Breast epithelium (tissue), 4 donors: ENCODE measurements at regions not wholly inside any gene's neighbourhood (a gene's known extent, or its start where the extent isn't known, plus 50 kb on each side); places are given as distances from the start of the nearest gene placed in this dataset.

Experiments
- DNase-seq, 2 donors: peaks; one replicate each; pipeline ENCODE4 v3.0.0-alpha.2; 2019; ENCODE audit warnings: low spot score in 2 of 2
- H3K27ac ChIP-seq, 2 donors: fragments of 200-600 bp; sonication (generic) in 1 of 2; one replicate each; pipeline ENCODE4 v1.5.1; 2016 to 2019; ENCODE audit warnings: mild to moderate bottlenecking in 1 of 2
- H3K27me3 ChIP-seq, 2 donors: fragments of 200-600 bp; sonication (generic) in 1 of 2; one replicate each; pipeline versions ENCODE4 v1.5.1 to v1.6.0; 2017 to 2019; ENCODE audit warnings: control low read depth in 1 of 2, mild to moderate bottlenecking in 1 of 2
- H3K36me3 ChIP-seq: fragments of 200-600 bp; one replicate; pipeline ENCODE4 v1.5.1; 2019
- H3K4me1 ChIP-seq, 2 donors: fragments of 200-600 bp; sonication (generic); one replicate each; pipeline ENCODE4 v1.5.1; 2016 to 2019; ENCODE audit warnings: control low read depth in 1 of 2
- H3K4me3 ChIP-seq, 3 donors: fragments of 200-600 bp; sonication (generic); 1 replicate in 2 of 3; 2 replicates in 1 of 3; pipeline ENCODE4 v1.5.1; 2016 to 2019; ENCODE audit warnings: mild to moderate bottlenecking in 3 of 3, moderate library complexity in 2 of 3
- H3K9me3 ChIP-seq, 2 donors: fragments of 200-600 bp; sonication (generic) in 1 of 2; one replicate each; pipeline ENCODE4 v1.5.1; 2016 to 2019; ENCODE audit warnings: control low read depth in 1 of 2
- POLR2A ChIP-seq: fragments of 450-650 bp; IDR thresholded peaks from one replicate; pipeline ENCODE4 v1.6.1; 2016; ENCODE audit warnings: antibody characterized with exemption, mild to moderate bottlenecking, moderate library complexity
- POLR2AphosphoS5 ChIP-seq, 3 donors: sonication (generic); formaldehyde crosslinking; IDR thresholded peaks; one replicate each; pipeline ENCODE4 v1.6.1; 2017; ENCODE audit warnings: antibody characterized with exemption in 3 of 3
- intact Hi-C: fragments of 100-400 bp; cut with DNase I; formaldehyde crosslinking; loops from one replicate; pipeline ENCODE4 v1.15.1; 2023; ENCODE audit warnings: low total_unique reads
- TF ChIP-seq, protein P1 (sequence below), 3 donors: fragments of 450-650 bp; IDR thresholded peaks; one replicate each; pipeline ENCODE4 v1.5.1; 2016 to 2017; ENCODE audit warnings: antibody characterized with exemption in 3 of 3, mild to moderate bottlenecking in 3 of 3, moderate library complexity in 3 of 3

GRCh38 chr2:239881031-239881471, 144.1 kb downstream of the NDUFA10 start:
- DNase-seq, result peak in 1 of 2 donors; percentile 43
- no peaks in the 10 kb centered on the region for H3K36me3 ChIP-seq
- no peaks in the 10 kb centered on the region for H3K27me3 ChIP-seq
- no peak overlapping the region for H3K4me3 ChIP-seq
- no peaks in the 10 kb centered on the region for H3K4me1 ChIP-seq
- peaks cover 14 to 20% of the 10 kb centered on the region in 2 donors for H3K9me3 ChIP-seq
- intact Hi-C loops, result no loop called here
- TF ChIP-seq POLR2A (no peak), POLR2AphosphoS5 (IDR thresholded peaks at IDR 0.05) (no peak)
- TF ChIP-seq, protein P1, sequence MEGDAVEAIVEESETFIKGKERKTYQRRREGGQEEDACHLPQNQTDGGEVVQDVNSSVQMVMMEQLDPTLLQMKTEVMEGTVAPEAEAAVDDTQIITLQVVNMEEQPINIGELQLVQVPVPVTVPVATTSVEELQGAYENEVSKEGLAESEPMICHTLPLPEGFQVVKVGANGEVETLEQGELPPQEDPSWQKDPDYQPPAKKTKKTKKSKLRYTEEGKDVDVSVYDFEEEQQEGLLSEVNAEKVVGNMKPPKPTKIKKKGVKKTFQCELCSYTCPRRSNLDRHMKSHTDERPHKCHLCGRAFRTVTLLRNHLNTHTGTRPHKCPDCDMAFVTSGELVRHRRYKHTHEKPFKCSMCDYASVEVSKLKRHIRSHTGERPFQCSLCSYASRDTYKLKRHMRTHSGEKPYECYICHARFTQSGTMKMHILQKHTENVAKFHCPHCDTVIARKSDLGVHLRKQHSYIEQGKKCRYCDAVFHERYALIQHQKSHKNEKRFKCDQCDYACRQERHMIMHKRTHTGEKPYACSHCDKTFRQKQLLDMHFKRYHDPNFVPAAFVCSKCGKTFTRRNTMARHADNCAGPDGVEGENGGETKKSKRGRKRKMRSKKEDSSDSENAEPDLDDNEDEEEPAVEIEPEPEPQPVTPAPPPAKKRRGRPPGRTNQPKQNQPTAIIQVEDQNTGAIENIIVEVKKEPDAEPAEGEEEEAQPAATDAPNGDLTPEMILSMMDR (IDR thresholded peaks at IDR 0.05), result no peak
- H3K27ac ChIP-seq, result no peak overlapping the region

DNA sequence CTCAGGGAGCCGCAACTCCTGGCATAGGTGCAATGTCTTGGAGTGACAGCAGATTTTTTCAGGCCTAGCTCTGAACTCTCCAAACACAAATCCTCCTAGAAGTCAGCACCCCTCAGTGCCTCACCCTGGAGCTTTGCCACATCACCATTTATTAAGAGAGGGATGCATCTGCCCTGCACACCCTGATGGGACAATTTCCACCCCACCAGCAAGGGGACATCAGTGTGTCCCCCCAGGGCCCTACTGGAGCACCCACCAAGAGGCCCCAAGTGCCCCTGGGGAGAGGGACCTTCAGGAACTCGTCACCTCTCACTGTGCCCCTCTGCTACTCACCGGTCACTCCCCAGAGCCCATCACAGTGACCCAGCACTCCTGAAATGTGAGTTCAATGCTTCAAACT, 144.7 kb downstream of the NDUFA10 start:
- no peak for TF ChIP-seq POLR2AphosphoS5 (IDR thresholded peaks at IDR 0.05)
- TF ChIP-seq, protein P1 (IDR thresholded peaks at IDR 0.05), result no peak
- TF ChIP-seq POLR2A, result no peak
- DNase-seq, result peak in 1 of 2 donors; percentile 28
- Histone ChIP-seq H3K27ac (no peak overlapping the region), H3K36me3 (no peaks in the 10 kb centered on the region), H3K4me1 (no peaks in the 10 kb centered on the region), H3K27me3 (no peaks in the 10 kb centered on the region), H3K4me3 (no peak overlapping the region), H3K9me3 (peaks cover 13 to 14% of the 10 kb centered on the region in 2 donors)
- intact Hi-C loops, result no loop called here

DNA sequence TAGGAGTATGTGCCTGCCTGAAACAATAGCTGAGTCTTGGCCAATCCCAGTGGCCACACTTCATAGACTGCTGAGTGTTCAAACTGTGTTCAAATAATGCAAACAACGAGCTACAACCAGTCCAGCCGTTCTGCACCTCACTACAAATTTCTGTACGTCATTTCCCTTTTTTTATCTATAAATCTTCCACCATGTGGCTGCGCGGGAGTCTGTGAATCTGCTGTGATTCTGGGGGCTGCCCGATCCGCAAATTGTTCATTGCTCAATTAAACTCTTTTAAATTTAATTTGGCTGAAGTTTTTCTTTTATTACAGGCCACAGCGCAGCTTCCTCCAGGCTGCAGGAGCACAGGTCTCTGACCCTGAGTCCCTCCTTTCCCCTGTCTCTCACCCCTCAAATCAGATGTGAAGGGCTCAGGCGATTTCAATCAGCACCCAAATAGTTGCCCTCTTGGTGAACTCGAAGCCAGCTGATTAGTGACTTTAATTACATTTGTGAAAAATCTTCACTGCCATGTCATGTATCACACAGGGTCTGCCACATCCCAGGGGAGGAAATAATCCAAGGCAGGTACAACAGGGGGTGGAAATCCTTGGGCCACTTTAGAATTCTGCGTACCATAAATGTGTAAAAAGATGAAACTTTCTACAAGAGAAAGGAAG, 145.6 kb downstream of the NDUFA10 start:
- intact Hi-C loops, result no loop called here
- DNase-seq, result peak in 1 of 2 donors; percentile 22
- Histone ChIP-seq H3K27me3 (no peaks in the 10 kb centered on the region), H3K4me3 (no peak overlapping the region), H3K9me3 (peaks cover 5 to 7% of the 10 kb centered on the region in 2 donors), H3K36me3 (no peaks in the 10 kb centered on the region), H3K4me1 (no peaks in the 10 kb centered on the region), H3K27ac (no peak overlapping the region)
- TF ChIP-seq, protein P1 (IDR thresholded peaks at IDR 0.05), result no peak
- TF ChIP-seq POLR2AphosphoS5 (IDR thresholded peaks at IDR 0.05) (no peak), POLR2A (no peak)

GRCh38 chr2:239878686-239879085, 146.5 kb downstream of the NDUFA10 start:
- H3K27ac ChIP-seq, result no peak overlapping the region
- intact Hi-C loops, result no loop called here

GRCh38 chr2:239876948-239877289, 148.2 kb downstream of the NDUFA10 start:
- Histone ChIP-seq H3K4me1 (no peaks in the 10 kb centered on the region), H3K9me3 (no peaks in the 10 kb centered on the region), H3K27me3 (no peaks in the 10 kb centered on the region), H3K4me3 (no peak overlapping the region), H3K36me3 (no peaks in the 10 kb centered on the region), H3K27ac (no peak overlapping the region)
- no peak for TF ChIP-seq POLR2AphosphoS5 (IDR thresholded peaks at IDR 0.05)
- TF ChIP-seq, protein P1 (IDR thresholded peaks at IDR 0.05), result no peak
- intact Hi-C loops, result no loop called here
- DNase-seq, result no peak

More at GRCh38 chr2:239878686-239879085, 146.5 kb downstream of the NDUFA10 start:
- no peak overlapping the region for H3K4me3 ChIP-seq
- no peaks in the 10 kb centered on the region for H3K36me3 ChIP-seq
- peak in 1 of 2 donors; percentile 15 for DNase-seq
- TF ChIP-seq POLR2AphosphoS5 (IDR thresholded peaks at IDR 0.05), result no peak
- TF ChIP-seq, protein P1 (IDR thresholded peaks at IDR 0.05), result no peak
- no peak for TF ChIP-seq POLR2A
- H3K4me1 ChIP-seq, result no peaks in the 10 kb centered on the region
- peaks cover 0 to 1% of the 10 kb centered on the region in 2 donors for H3K9me3 ChIP-seq
- H3K27me3 ChIP-seq, result no peaks in the 10 kb centered on the region
